ENCODE measurements at regions not wholly inside any gene's neighbourhood (a gene's known extent, or its start where the extent isn't known, plus 50 kb on each side); places are given as distances from the start of the nearest gene placed in this dataset.

GRCh38 chr13:82934000-82934399 lies 948.3 kb downstream of the SLITRK1 start:
- no peak overlapping the region for H3K27ac ChIP-seq
- TF ChIP-seq EZH2 (IDR thresholded peaks at IDR 0.05) (no peak), FOXP2 (optimal IDR thresholded peaks at IDR 0.05; ENCODE audit: control extremely low read depth, extremely low read length, insufficient read depth) (no peak), POLR2AphosphoS5 (IDR thresholded peaks at IDR 0.05; ENCODE audit: borderline replicate concordance, low read depth, low read length) (no peak)
- H3K9me3 ChIP-seq (ENCODE audit: low read depth, low read length) = no peaks in the 10 kb centered on the region
- no peak overlapping the region for H3K9ac ChIP-seq (ENCODE audit: insufficient read length)
- H3K36me3 ChIP-seq (ENCODE audit: insufficient read depth, low read length) = no peaks in the 10 kb centered on the region
- DNase-seq (ENCODE audit: low read depth, low spot score) = no peak
- no peak overlapping the region for H3K4me3 ChIP-seq

GRCh38 chr13:82925114-82925513 lies 957.2 kb downstream of the SLITRK1 start:
- H3K9me3 ChIP-seq (ENCODE audit: low read depth, low read length) = no peaks in the 10 kb centered on the region
- DNase-seq (ENCODE audit: low read depth, low spot score) = no peak
- TF ChIP-seq POLR2AphosphoS5 (IDR thresholded peaks at IDR 0.05; ENCODE audit: borderline replicate concordance, low read depth, low read length) (no peak), FOXP2 (optimal IDR thresholded peaks at IDR 0.05; ENCODE audit: control extremely low read depth, extremely low read length, insufficient read depth) (no peak), EZH2 (IDR thresholded peaks at IDR 0.05) (no peak)
- H3K36me3 ChIP-seq (ENCODE audit: insufficient read depth, low read length) = no peaks in the 10 kb centered on the region
- H3K27ac ChIP-seq = no peak overlapping the region
- no peak overlapping the region for H3K4me3 ChIP-seq
- no peak overlapping the region for H3K9ac ChIP-seq (ENCODE audit: insufficient read length)

GRCh38 chr13:82917984-82918383 lies 964.3 kb downstream of the SLITRK1 start:
- no peak overlapping the region for H3K4me3 ChIP-seq
- H3K27ac ChIP-seq = no peak overlapping the region
- DNase-seq (ENCODE audit: low read depth, low spot score) = no peak
- no peak overlapping the region for H3K9ac ChIP-seq (ENCODE audit: insufficient read length)
- TF ChIP-seq EZH2 (IDR thresholded peaks at IDR 0.05) (no peak), FOXP2 (optimal IDR thresholded peaks at IDR 0.05; ENCODE audit: control extremely low read depth, extremely low read length, insufficient read depth) (no peak), POLR2AphosphoS5 (IDR thresholded peaks at IDR 0.05; ENCODE audit: borderline replicate concordance, low read depth, low read length) (no peak)
- H3K36me3 ChIP-seq (ENCODE audit: insufficient read depth, low read length) = no peaks in the 10 kb centered on the region
- H3K9me3 ChIP-seq (ENCODE audit: low read depth, low read length) = no peaks in the 10 kb centered on the region

GRCh38 chr13:82912564-82912963 lies 969.7 kb downstream of the SLITRK1 start:
- Histone ChIP-seq H3K9me3 (ENCODE audit: low read depth, low read length) (no peaks in the 10 kb centered on the region), H3K27ac (no peak overlapping the region), H3K9ac (ENCODE audit: insufficient read length) (no peak overlapping the region), H3K36me3 (ENCODE audit: insufficient read depth, low read length) (no peaks in the 10 kb centered on the region), H3K4me3 (no peak overlapping the region)
- no peak for DNase-seq (ENCODE audit: low read depth, low spot score)
- TF ChIP-seq POLR2AphosphoS5 (IDR thresholded peaks at IDR 0.05; ENCODE audit: borderline replicate concordance, low read depth, low read length) (no peak), EZH2 (IDR thresholded peaks at IDR 0.05) (no peak), FOXP2 (optimal IDR thresholded peaks at IDR 0.05; ENCODE audit: control extremely low read depth, extremely low read length, insufficient read depth) (no peak)

- Histone ChIP-seq H3K36me3 (ENCODE audit: insufficient read depth, low read length) (no peaks in the 10 kb centered on the region), H3K4me3 (no peak overlapping the region), H3K9me3 (ENCODE audit: low read depth, low read length) (no peaks in the 10 kb centered on the region), H3K27ac (no peak overlapping the region), H3K9ac (ENCODE audit: insufficient read length) (no peak overlapping the region)
- DNase-seq (ENCODE audit: low read depth, low spot score) = no peak
- TF ChIP-seq POLR2AphosphoS5 (IDR thresholded peaks at IDR 0.05; ENCODE audit: borderline replicate concordance, low read depth, low read length) (no peak), EZH2 (IDR thresholded peaks at IDR 0.05) (no peak), FOXP2 (optimal IDR thresholded peaks at IDR 0.05; ENCODE audit: control extremely low read depth, extremely low read length, insufficient read depth) (no peak)
Observed at GRCh38 chr13:82905071-82905470, 977.2 kb downstream of the SLITRK1 start.

GRCh38 chr13:82900453-82900852 lies 981.8 kb downstream of the SLITRK1 start:
- no peak for TF ChIP-seq EZH2 (IDR thresholded peaks at IDR 0.05)
- TF ChIP-seq POLR2AphosphoS5 (IDR thresholded peaks at IDR 0.05; ENCODE audit: borderline replicate concordance, low read depth, low read length) = no peak
- no peak overlapping the region for H3K4me3 ChIP-seq
- no peak overlapping the region for H3K27ac ChIP-seq
- no peaks in the 10 kb centered on the region for H3K36me3 ChIP-seq (ENCODE audit: insufficient read depth, low read length)
- no peaks in the 10 kb centered on the region for H3K9me3 ChIP-seq (ENCODE audit: low read depth, low read length)
- no peak overlapping the region for H3K9ac ChIP-seq (ENCODE audit: insufficient read length)
- DNase-seq (ENCODE audit: low read depth, low spot score) = no peak

- Histone ChIP-seq H3K9ac (ENCODE audit: insufficient read length) (no peak overlapping the region), H3K4me3 (no peak overlapping the region), H3K27ac (no peak overlapping the region), H3K9me3 (ENCODE audit: low read depth, low read length) (no peaks in the 10 kb centered on the region), H3K36me3 (ENCODE audit: insufficient read depth, low read length) (no peaks in the 10 kb centered on the region)
- TF ChIP-seq FOXP2 (optimal IDR thresholded peaks at IDR 0.05; ENCODE audit: control extremely low read depth, extremely low read length, insufficient read depth) (no peak), EZH2 (IDR thresholded peaks at IDR 0.05) (no peak), POLR2AphosphoS5 (IDR thresholded peaks at IDR 0.05; ENCODE audit: borderline replicate concordance, low read depth, low read length) (no peak)
- no peak for DNase-seq (ENCODE audit: low read depth, low spot score)
Observed at GRCh38 chr13:82898586-82898985, 983.7 kb downstream of the SLITRK1 start.

- H3K36me3 ChIP-seq (ENCODE audit: insufficient read depth, low read length) = no peaks in the 10 kb centered on the region
- no peak for DNase-seq (ENCODE audit: low read depth, low spot score)
- no peak overlapping the region for H3K4me3 ChIP-seq
- H3K9me3 ChIP-seq (ENCODE audit: low read depth, low read length) = no peaks in the 10 kb centered on the region
- H3K9ac ChIP-seq (ENCODE audit: insufficient read length) = no peak overlapping the region
- H3K27ac ChIP-seq = no peak overlapping the region
- TF ChIP-seq FOXP2 (optimal IDR thresholded peaks at IDR 0.05; ENCODE audit: control extremely low read depth, extremely low read length, insufficient read depth) = no peak
- no peak for TF ChIP-seq EZH2 (IDR thresholded peaks at IDR 0.05)
- TF ChIP-seq POLR2AphosphoS5 (IDR thresholded peaks at IDR 0.05; ENCODE audit: borderline replicate concordance, low read depth, low read length) = no peak
Observed at GRCh38 chr13:82879921-82880320, 1002.4 kb downstream of the SLITRK1 start.

GRCh38 chr13:82878536-82878935 lies 1003.7 kb downstream of the SLITRK1 start:
- TF ChIP-seq POLR2AphosphoS5 (IDR thresholded peaks at IDR 0.05; ENCODE audit: borderline replicate concordance, low read depth, low read length) (no peak), EZH2 (IDR thresholded peaks at IDR 0.05) (no peak), FOXP2 (optimal IDR thresholded peaks at IDR 0.05; ENCODE audit: control extremely low read depth, extremely low read length, insufficient read depth) (no peak)
- peak; percentile 59 for DNase-seq (ENCODE audit: low read depth, low spot score)
- no peaks in the 10 kb centered on the region for H3K36me3 ChIP-seq (ENCODE audit: insufficient read depth, low read length)
- no peak overlapping the region for H3K27ac ChIP-seq
- no peaks in the 10 kb centered on the region for H3K9me3 ChIP-seq (ENCODE audit: low read depth, low read length)
- H3K4me3 ChIP-seq = no peak overlapping the region
- H3K9ac ChIP-seq (ENCODE audit: insufficient read length) = no peak overlapping the region

Measured in SK-N-MC (cell line).